Mucosa of descending colon (tissue), 3 donors: ENCODE measurements at regions not wholly inside any gene's neighbourhood (a gene's known extent, or its start where the extent isn't known, plus 50 kb on each side); places are given as distances from the start of the nearest gene placed in this dataset.

Source experiments
- ATAC-seq: fragments of 200-7000 bp; cut with Tn5 transposase; one replicate; pipeline ENCODE4 v1.9.1; 2020; ENCODE audit warnings: mild to moderate bottlenecking, moderate library complexity
- DNase-seq, 3 donors: peaks; one replicate each; pipeline ENCODE4 v3.0.0-alpha.2; 2020
- H3K36me3 ChIP-seq: fragments of 200-600 bp; one replicate; pipeline ENCODE4 v1.8.0; 2021; ENCODE audit warnings: low read depth, mild to moderate bottlenecking
- H3K4me1 ChIP-seq: fragments of 200-600 bp; one replicate; pipeline ENCODE4 v1.8.0; 2021; ENCODE audit warnings: low read depth, mild to moderate bottlenecking
- H3K4me3 ChIP-seq: fragments of 200-600 bp; one replicate; pipeline ENCODE4 v1.8.0; 2021; ENCODE audit warnings: mild to moderate bottlenecking
- H3K9me3 ChIP-seq: fragments of 200-600 bp; one replicate; pipeline ENCODE4 v1.8.0; 2021; ENCODE audit warnings: mild to moderate bottlenecking
- intact Hi-C, 2 donors: fragments of 100-400 bp; cut with DNase I in 1 of 2; cut with micrococcal nuclease in 1 of 2; formaldehyde crosslinking; loops; one replicate each; pipeline versions ENCODE4 v1.11.0 to v1.11.1; 2022; cut with DNase I, micrococcal nuclease
- TF ChIP-seq, protein P1 (sequence below): fragments of 200-600 bp; IDR thresholded peaks from one replicate; pipeline ENCODE4 v1.8.0; 2022; ENCODE audit warnings: antibody characterized with exemption, mild to moderate bottlenecking
- donor health status: DM: no; HTN: no; CAD: no; lungs with moderate emphysema.
- donor health status: DM: no; HTN: no; CAD: no.
- donor health status: DM: no; HTN: yes; CAD: no.

DNA sequence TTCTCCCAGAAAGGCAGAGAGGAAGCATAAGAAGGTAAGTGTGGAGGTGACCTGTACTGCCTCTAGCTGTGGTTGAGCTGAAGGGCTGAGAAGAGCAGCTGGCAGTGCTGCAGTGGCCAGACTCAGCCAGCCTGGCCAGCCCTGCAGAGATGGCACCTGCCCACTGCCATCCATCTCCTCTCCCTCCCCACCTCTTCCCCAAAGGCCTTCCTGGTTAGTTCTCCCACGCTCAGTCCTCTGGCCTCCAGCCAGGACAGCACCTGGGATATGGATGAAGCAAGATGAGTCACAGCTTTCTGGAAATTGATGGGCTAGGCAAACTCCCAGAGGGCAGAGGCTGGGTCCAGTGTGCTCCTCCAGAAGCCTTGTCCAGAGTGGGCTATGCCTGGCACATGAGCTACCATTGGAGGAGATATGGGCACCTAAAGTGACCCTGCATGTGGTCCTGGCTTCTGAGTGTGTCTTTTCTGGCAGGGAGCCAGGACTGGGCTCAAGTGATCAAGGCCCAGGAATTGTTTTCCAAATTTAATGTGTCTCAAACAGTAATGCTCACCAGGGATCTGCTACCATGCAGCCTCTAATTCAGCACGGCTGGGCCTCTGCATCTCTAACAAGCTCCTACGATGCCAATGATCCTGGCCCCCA lies 81.0 kb upstream of the CACUL1 start:
- Histone ChIP-seq H3K4me3 (no peak overlapping the region), H3K4me1 (peaks cover 8% of the 10 kb centered on the region), H3K36me3 (no peaks in the 10 kb centered on the region), H3K9me3 (no peaks in the 10 kb centered on the region)
- intact Hi-C loops, result no loop called here
- DNase-seq, result peak; percentile 51 to 93 (median 79)
- peak; percentile 93 for ATAC-seq
- TF ChIP-seq, protein P1, sequence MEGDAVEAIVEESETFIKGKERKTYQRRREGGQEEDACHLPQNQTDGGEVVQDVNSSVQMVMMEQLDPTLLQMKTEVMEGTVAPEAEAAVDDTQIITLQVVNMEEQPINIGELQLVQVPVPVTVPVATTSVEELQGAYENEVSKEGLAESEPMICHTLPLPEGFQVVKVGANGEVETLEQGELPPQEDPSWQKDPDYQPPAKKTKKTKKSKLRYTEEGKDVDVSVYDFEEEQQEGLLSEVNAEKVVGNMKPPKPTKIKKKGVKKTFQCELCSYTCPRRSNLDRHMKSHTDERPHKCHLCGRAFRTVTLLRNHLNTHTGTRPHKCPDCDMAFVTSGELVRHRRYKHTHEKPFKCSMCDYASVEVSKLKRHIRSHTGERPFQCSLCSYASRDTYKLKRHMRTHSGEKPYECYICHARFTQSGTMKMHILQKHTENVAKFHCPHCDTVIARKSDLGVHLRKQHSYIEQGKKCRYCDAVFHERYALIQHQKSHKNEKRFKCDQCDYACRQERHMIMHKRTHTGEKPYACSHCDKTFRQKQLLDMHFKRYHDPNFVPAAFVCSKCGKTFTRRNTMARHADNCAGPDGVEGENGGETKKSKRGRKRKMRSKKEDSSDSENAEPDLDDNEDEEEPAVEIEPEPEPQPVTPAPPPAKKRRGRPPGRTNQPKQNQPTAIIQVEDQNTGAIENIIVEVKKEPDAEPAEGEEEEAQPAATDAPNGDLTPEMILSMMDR, result no peak

DNA sequence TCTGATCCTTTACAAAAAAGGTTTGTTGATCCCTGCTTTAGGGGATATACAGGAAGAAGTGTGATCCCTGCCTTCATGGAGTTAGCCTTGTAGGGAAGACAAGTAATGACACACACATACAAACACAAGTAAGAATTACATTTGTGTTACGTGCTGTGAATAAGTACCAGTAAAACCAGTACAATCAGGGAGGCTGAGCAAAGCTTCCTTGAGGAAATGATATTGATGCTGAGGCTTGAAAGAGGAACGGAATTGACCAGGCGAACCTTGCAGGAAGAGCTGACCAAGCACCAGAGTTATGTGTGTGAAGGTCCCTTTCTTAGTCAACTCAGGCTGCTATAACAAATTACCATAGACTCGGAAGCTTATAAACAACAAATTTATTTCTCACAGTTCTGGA lies 83.6 kb upstream of the CACUL1 start:
- no peaks in the 10 kb centered on the region for H3K4me1 ChIP-seq
- no peaks in the 10 kb centered on the region for H3K36me3 ChIP-seq
- TF ChIP-seq, protein P1, result no peak
- no peak for DNase-seq
- H3K9me3 ChIP-seq, result no peaks in the 10 kb centered on the region
- H3K4me3 ChIP-seq, result no peak overlapping the region
- intact Hi-C loops, result no loop called here
- ATAC-seq, result no peak

DNA sequence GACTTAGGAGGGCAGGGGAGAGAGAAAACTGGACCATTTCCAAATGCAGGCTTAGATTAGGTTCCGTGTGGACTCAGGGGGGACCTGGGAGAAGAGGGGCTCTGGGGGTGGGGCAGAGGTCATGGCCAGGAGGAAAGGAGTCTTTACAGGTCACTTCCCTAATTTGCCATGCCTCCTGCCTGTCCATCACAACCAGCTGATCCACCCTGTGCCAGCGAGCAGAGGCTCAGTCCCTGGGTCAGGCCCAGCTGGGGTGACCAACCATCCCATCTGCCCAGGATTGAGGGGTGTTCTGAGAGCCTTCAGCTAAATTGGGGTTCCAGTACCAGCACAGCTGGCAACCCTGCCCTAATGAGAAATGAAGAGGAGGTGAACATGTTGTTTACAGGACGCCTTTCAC lies 84.6 kb upstream of the CACUL1 start:
- TF ChIP-seq, protein P1, result no peak
- Histone ChIP-seq H3K4me3 (no peak overlapping the region), H3K36me3 (no peaks in the 10 kb centered on the region), H3K9me3 (no peaks in the 10 kb centered on the region), H3K4me1 (no peaks in the 10 kb centered on the region)
- intact Hi-C loops, result no loop called here
- DNase-seq (no peak), ATAC-seq (no peak)

DNA sequence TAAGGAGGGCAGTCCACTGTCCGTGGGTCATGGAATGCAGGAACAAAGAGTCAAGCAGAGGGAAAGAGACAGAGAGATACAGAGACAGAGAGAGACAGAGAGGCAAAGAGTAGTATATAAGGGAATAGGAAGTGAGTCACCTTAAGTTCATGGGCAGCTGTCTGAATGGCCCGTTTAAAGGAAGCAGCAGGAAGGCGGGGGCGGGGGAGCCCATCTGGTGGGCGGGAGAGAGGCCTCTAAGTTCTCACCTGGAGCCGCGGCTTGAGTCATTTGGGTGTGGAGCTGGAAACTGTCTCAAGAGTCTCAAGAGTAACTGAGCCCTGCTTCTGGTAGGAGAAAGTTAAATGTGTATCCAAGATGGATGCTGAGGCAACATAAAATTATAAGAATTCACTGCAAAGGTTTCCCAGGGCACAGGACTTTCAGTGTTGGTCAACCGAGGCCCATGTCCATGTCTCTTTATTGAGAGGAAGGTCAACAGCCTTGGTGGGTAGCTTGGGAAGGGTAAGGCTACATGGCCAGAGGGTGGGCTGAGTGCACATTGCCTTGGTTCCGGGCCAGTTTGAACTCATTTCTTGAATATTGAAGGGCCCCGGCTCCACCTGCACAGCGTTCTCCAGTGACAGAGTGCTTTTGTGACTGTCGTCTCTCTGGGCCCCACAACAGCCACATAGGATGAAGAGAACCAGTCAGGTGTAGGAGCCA lies 85.5 kb upstream of the CACUL1 start:
- DNase-seq (peak in 2 of 3 donors; percentile 40 to 73), ATAC-seq (peak; percentile 79)
- no peaks in the 10 kb centered on the region for H3K36me3 ChIP-seq
- no peaks in the 10 kb centered on the region for H3K9me3 ChIP-seq
- no peak overlapping the region for H3K4me3 ChIP-seq
- intact Hi-C loops, result no loop called here
- TF ChIP-seq, protein P1, result no peak
- H3K4me1 ChIP-seq, result no peaks in the 10 kb centered on the region

DNA sequence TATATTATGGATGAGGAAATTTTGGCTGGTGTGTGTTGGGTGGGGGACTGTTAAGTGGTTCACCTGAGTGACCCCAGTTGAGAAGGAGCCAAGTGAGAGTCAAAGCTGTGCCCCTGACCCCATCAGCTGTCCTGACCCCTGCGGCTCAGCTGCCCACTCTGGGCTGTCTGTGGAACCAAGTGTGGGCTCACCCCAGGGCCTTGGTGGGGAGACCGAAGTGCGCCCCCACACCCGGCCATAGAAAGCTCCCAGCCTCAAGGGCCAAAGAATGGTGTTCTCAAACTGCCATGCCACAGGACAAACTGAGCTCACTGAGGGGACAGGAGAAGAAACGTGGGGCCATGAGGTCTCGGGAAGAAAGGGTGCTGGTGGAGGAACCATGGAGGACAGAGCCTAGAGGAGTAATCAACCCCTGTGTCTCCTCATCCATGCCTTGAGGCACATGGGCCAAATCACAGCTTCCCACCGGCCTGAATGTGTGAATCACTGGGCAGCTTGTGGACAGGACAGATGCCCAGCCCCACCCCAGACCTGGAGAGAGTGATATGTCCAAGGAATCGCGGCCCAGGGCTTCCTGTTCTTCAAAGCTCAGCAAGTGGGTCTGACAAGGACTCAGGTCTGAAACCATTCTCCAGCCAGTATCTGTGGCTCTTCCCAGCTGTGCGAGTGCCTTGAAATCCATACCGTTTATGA lies 86.2 kb upstream of the CACUL1 start:
- H3K4me1 ChIP-seq, result no peaks in the 10 kb centered on the region
- H3K36me3 ChIP-seq, result no peaks in the 10 kb centered on the region
- TF ChIP-seq, protein P1, result no peak
- no peak for ATAC-seq
- no peak for DNase-seq
- no peaks in the 10 kb centered on the region for H3K9me3 ChIP-seq
- no peak overlapping the region for H3K4me3 ChIP-seq
- intact Hi-C loops, result no loop called here
